ENCODE measurements at regions not wholly inside any gene's neighbourhood (a gene's known extent, or its start where the extent isn't known, plus 50 kb on each side); places are given as distances from the start of the nearest gene placed in this dataset.
"Not testable (repeated sequence)": the region's sequence is repeated elsewhere in the genome, so short reads cannot be mapped to it uniquely, and the experiment has no call there.

GRCh38 chr2:161067846-161068350 lies 92.3 kb upstream of the TANK start:
- FAIRE-seq = no peak
- H3K36me3 ChIP-seq (ENCODE audit: control insufficient read depth, insufficient read depth, low read length) = no peaks in the 10 kb centered on the region
- peak; percentile 10 for DNase-seq (ENCODE audit: low read depth)
- no peaks in the 10 kb centered on the region for H3K27me3 ChIP-seq (ENCODE audit: control insufficient read depth, insufficient read depth, low read length)
- H3K4me3 ChIP-seq (ENCODE audit: low read depth, low read length) = no peak overlapping the region
- no peak for TF ChIP-seq CTCF (IDR thresholded peaks at IDR 0.05; ENCODE audit: insufficient read depth, low read length, severe bottlenecking)

GRCh38 chr2:161068670-161069069 lies 91.6 kb upstream of the TANK start:
- H3K36me3 ChIP-seq (ENCODE audit: control insufficient read depth, insufficient read depth, low read length) = no peaks in the 10 kb centered on the region
- DNase-seq (ENCODE audit: low read depth) (peak; percentile 33), FAIRE-seq (no peak)
- TF ChIP-seq CTCF (IDR thresholded peaks at IDR 0.05; ENCODE audit: insufficient read depth, low read length, severe bottlenecking) = no peak
- H3K4me3 ChIP-seq (ENCODE audit: low read depth, low read length) = no peak overlapping the region
- H3K27me3 ChIP-seq (ENCODE audit: control insufficient read depth, insufficient read depth, low read length) = no peaks in the 10 kb centered on the region

- no peak for TF ChIP-seq CTCF (IDR thresholded peaks at IDR 0.05; ENCODE audit: insufficient read depth, low read length, severe bottlenecking)
- DNase-seq (ENCODE audit: low read depth) = no peak
These were observed 89.3 kb upstream of the TANK start for GRCh38 chr2:161070693-161071479.

GRCh38 chr2:161072436-161072835 lies 87.8 kb upstream of the TANK start:
- not testable (repeated sequence) for FAIRE-seq; H3K36me3 ChIP-seq (ENCODE audit: control insufficient read depth, insufficient read depth, low read length); H3K4me3 ChIP-seq (ENCODE audit: low read depth, low read length); DNase-seq (ENCODE audit: low read depth); H3K27me3 ChIP-seq (ENCODE audit: control insufficient read depth, insufficient read depth, low read length)

More at GRCh38 chr2:161070693-161071479, 89.3 kb upstream of the TANK start:
- FAIRE-seq = peak; percentile 23
- no peaks in the 10 kb centered on the region for H3K27me3 ChIP-seq (ENCODE audit: control insufficient read depth, insufficient read depth, low read length)
- no peak overlapping the region for H3K4me3 ChIP-seq (ENCODE audit: low read depth, low read length)
- no peaks in the 10 kb centered on the region for H3K36me3 ChIP-seq (ENCODE audit: control insufficient read depth, insufficient read depth, low read length)

- no peaks in the 10 kb centered on the region for H3K27me3 ChIP-seq (ENCODE audit: control insufficient read depth, insufficient read depth, low read length)
- H3K4me3 ChIP-seq (ENCODE audit: low read depth, low read length) = no peak overlapping the region
- TF ChIP-seq CTCF (IDR thresholded peaks at IDR 0.05; ENCODE audit: insufficient read depth, low read length, severe bottlenecking) = no peak
- DNase-seq (ENCODE audit: low read depth) (no peak), FAIRE-seq (no peak)
- no peaks in the 10 kb centered on the region for H3K36me3 ChIP-seq (ENCODE audit: control insufficient read depth, insufficient read depth, low read length)
These were observed 84.5 kb upstream of the TANK start for GRCh38 chr2:161075701-161076100.

- Histone ChIP-seq H3K4me3 (ENCODE audit: low read depth, low read length) (no peak overlapping the region), H3K27me3 (ENCODE audit: control insufficient read depth, insufficient read depth, low read length) (no peaks in the 10 kb centered on the region), H3K36me3 (ENCODE audit: control insufficient read depth, insufficient read depth, low read length) (no peaks in the 10 kb centered on the region)
- DNase-seq (ENCODE audit: low read depth) (no peak), FAIRE-seq (no peak)
- TF ChIP-seq CTCF (IDR thresholded peaks at IDR 0.05; ENCODE audit: insufficient read depth, low read length, severe bottlenecking) = no peak
These were observed 83.3 kb upstream of the TANK start for GRCh38 chr2:161076936-161077335.

Data from bronchial epithelial cell (primary cell).